Natural killer cell (primary cell): ENCODE measurements at regions not wholly inside any gene's neighbourhood (a gene's known extent, or its start where the extent isn't known, plus 50 kb on each side); places are given as distances from the start of the nearest gene placed in this dataset.

Source experiments
- ATAC-seq, 3 donors: fragments of 150-1000 bp in 2 of 3; fragments of 200-7000 bp in 1 of 3; cut with Tn5 transposase; 1 replicate in 1 of 3; 2 replicates in 2 of 3; pipeline ENCODE4 v1.10.0; 2021; ENCODE audit warnings: mild to moderate bottlenecking in 2 of 3, moderate library complexity in 2 of 3
- DNase-seq, 2 donors: peaks; one replicate each; pipeline versions ENCODE4 v3.0.0 to v3.0.0-alpha.2; 2013 to 2021; ENCODE audit warnings: mixed read lengths in 1 of 2
- H3K27ac ChIP-seq: one replicate; pipeline ENCODE4 v1.5.1; 2013; ENCODE audit warnings: mild to moderate bottlenecking, low read length
- H3K27me3 ChIP-seq: one replicate; pipeline ENCODE4 v1.6.1; 2013; ENCODE audit warnings: low read length; ENCODE audit not compliant: control insufficient read depth, insufficient read depth
- H3K36me3 ChIP-seq: one replicate; pipeline ENCODE4 v1.6.1; 2013; ENCODE audit warnings: low read length; ENCODE audit not compliant: control insufficient read depth, insufficient read depth
- H3K4me1 ChIP-seq: one replicate; pipeline ENCODE4 v1.6.1; 2013; ENCODE audit warnings: low read length; ENCODE audit not compliant: control insufficient read depth, insufficient read depth
- H3K4me3 ChIP-seq: one replicate; pipeline ENCODE4 v1.5.1; 2013; ENCODE audit warnings: low read length
- H3K9me3 ChIP-seq: one replicate; pipeline ENCODE4 v1.6.1; 2013; ENCODE audit warnings: low read length; ENCODE audit not compliant: control insufficient read depth, insufficient read depth
- H3K27ac Mint-ChIP-seq, 2 donors: one replicate each; pipeline ENCODE4 v1.8.0; 2022; ENCODE audit warnings: mild to moderate bottlenecking in 2 of 2, mixed read lengths in 2 of 2, moderate library complexity in 1 of 2
- H3K27me3 Mint-ChIP-seq, 2 donors: one replicate each; pipeline ENCODE4 v1.8.0; 2022; ENCODE audit warnings: low read depth in 2 of 2, mixed read lengths in 2 of 2
- H3K36me3 Mint-ChIP-seq: one replicate; pipeline ENCODE4 v1.8.0; 2022; ENCODE audit warnings: mixed read lengths
- H3K4me1 Mint-ChIP-seq, 2 donors: one replicate each; pipeline ENCODE4 v1.8.0; 2022; ENCODE audit warnings: mixed read lengths in 2 of 2
- H3K4me3 Mint-ChIP-seq: one replicate; pipeline ENCODE4 v1.8.0; 2022; ENCODE audit warnings: mild to moderate bottlenecking, moderate library complexity, mixed read lengths
- H3K9me3 Mint-ChIP-seq, 2 donors: one replicate each; pipeline ENCODE4 v1.8.0; 2022; ENCODE audit warnings: mixed read lengths in 2 of 2
- CTCF ChIP-seq: fragments of 200-600 bp; IDR thresholded peaks from one replicate; pipeline ENCODE4 v1.8.0; 2022; ENCODE audit warnings: antibody characterized with exemption
- WGBS: methylation state at CpG from one replicate; pipeline ENCODE4 v1.1.7; 2013; ENCODE audit warnings: missing lambda C conversion rate; ENCODE audit not compliant: insufficient coverage; 5-methylcytosine and 5-hydroxymethylcytosine counted together
- intact Hi-C: fragments of 100-400 bp; cut with micrococcal nuclease; formaldehyde crosslinking; loops from one replicate; pipeline ENCODE4 v1.14.2; 2022

- Histone ChIP-seq H3K27me3 (no peaks in the 10 kb centered on the region), H3K36me3 (no peaks in the 10 kb centered on the region), H3K27ac (no peak overlapping the region), H3K4me1 (peaks cover 13% of the 10 kb centered on the region), H3K4me3 (no peak overlapping the region), H3K9me3 (no peaks in the 10 kb centered on the region)
- 91% methylated on average over 14 of the region's 14 CpGs for WGBS
- Mint-ChIP-seq H3K4me3 (no peak overlapping the region), H3K27ac (no peak overlapping the region), H3K36me3 (no peaks in the 10 kb centered on the region), H3K9me3 (peaks cover 0 to 4% of the 10 kb centered on the region in 2 donors), H3K4me1 (peaks cover 0 to 15% of the 10 kb centered on the region in 2 donors), H3K27me3 (peaks cover 3 to 8% of the 10 kb centered on the region in 2 donors)
- no peak for TF ChIP-seq CTCF
- intact Hi-C loops = no loop called here
- DNase-seq = no peak
- ATAC-seq = no peak
These were observed 348.6 kb upstream of the SALL3 start for GRCh38 chr18:78630981-78631510.

- H3K4me3 Mint-ChIP-seq = no peak overlapping the region
- peaks cover under 1 to 9% of the 10 kb centered on the region in 2 donors for H3K27me3 Mint-ChIP-seq
- Histone ChIP-seq H3K36me3 (no peaks in the 10 kb centered on the region), H3K4me1 (peaks cover 13% of the 10 kb centered on the region), H3K4me3 (no peak overlapping the region), H3K9me3 (no peaks in the 10 kb centered on the region), H3K27ac (no peak overlapping the region), H3K27me3 (no peaks in the 10 kb centered on the region)
- no peak for DNase-seq
- peak overlapping the region in 1 of 2 donors; percentile 69 for H3K27ac Mint-ChIP-seq
- H3K36me3 Mint-ChIP-seq = no peaks in the 10 kb centered on the region
- WGBS = 78% methylated on average over 11 of the region's 11 CpGs
- H3K9me3 Mint-ChIP-seq = peaks cover 0 to 11% of the 10 kb centered on the region in 2 donors
- intact Hi-C loops = no loop called here
- H3K4me1 Mint-ChIP-seq = peaks cover 0 to 22% of the 10 kb centered on the region in 2 donors
- TF ChIP-seq CTCF = no peak
- ATAC-seq = peak; percentile 38 to 90 (median 40)
These were observed 347.5 kb upstream of the SALL3 start for GRCh38 chr18:78632111-78632541.

- H3K4me1 Mint-ChIP-seq = peaks cover 0 to 27% of the 10 kb centered on the region in 2 donors
- no peaks in the 10 kb centered on the region for H3K27me3 ChIP-seq
- H3K4me1 ChIP-seq = peaks cover 13% of the 10 kb centered on the region
- peak overlapping the region; percentile 39 for H3K27ac ChIP-seq
- peaks cover 0 to 9% of the 10 kb centered on the region in 2 donors for H3K27me3 Mint-ChIP-seq
- intact Hi-C loops = no loop called here
- no peaks in the 10 kb centered on the region for H3K36me3 ChIP-seq
- WGBS = 96% methylated on average over 20 of the region's 20 CpGs
- peak overlapping the region; percentile 11 for H3K4me3 Mint-ChIP-seq
- TF ChIP-seq CTCF = no peak
- DNase-seq = no peak
- H3K4me3 ChIP-seq = no peak overlapping the region
- peaks cover 0 to 11% of the 10 kb centered on the region in 2 donors for H3K9me3 Mint-ChIP-seq
- no peaks in the 10 kb centered on the region for H3K36me3 Mint-ChIP-seq
- ATAC-seq = no peak
- no peaks in the 10 kb centered on the region for H3K9me3 ChIP-seq
- peak overlapping the region; percentile 40 to 45 for H3K27ac Mint-ChIP-seq
These were observed 345.4 kb upstream of the SALL3 start for GRCh38 chr18:78634061-78634696.
